ENCODE measurements at regions not wholly inside any gene's neighbourhood (a gene's known extent, or its start where the extent isn't known, plus 50 kb on each side); places are given as distances from the start of the nearest gene placed in this dataset.

DNA sequence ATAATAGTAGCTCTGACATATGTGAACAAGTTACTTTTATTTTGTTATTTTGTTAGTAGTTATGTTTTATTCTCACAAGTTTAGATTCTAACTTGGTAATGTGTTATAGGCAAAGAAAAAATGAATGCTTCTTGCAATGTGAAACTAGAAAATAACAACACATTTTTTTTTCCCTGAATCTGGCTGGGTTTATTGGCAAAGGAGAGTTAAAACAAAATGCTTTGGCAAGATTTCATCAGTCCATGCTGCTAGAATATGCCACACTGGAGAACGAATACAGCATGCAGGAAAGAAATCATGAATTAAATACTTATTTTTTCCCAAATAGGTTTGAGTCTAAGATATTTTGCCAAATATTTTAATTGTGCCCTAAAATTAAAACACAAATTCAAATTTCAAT lies 1048.1 kb upstream of the ACO1 start:
- TF ChIP-seq, protein P1, sequence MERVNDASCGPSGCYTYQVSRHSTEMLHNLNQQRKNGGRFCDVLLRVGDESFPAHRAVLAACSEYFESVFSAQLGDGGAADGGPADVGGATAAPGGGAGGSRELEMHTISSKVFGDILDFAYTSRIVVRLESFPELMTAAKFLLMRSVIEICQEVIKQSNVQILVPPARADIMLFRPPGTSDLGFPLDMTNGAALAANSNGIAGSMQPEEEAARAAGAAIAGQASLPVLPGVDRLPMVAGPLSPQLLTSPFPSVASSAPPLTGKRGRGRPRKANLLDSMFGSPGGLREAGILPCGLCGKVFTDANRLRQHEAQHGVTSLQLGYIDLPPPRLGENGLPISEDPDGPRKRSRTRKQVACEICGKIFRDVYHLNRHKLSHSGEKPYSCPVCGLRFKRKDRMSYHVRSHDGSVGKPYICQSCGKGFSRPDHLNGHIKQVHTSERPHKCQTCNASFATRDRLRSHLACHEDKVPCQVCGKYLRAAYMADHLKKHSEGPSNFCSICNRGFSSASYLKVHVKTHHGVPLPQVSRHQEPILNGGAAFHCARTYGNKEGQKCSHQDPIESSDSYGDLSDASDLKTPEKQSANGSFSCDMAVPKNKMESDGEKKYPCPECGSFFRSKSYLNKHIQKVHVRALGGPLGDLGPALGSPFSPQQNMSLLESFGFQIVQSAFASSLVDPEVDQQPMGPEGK (tag by site-specific recombination; IDR thresholded peaks at IDR 0.05): no peak
- TF ChIP-seq, protein P2, sequence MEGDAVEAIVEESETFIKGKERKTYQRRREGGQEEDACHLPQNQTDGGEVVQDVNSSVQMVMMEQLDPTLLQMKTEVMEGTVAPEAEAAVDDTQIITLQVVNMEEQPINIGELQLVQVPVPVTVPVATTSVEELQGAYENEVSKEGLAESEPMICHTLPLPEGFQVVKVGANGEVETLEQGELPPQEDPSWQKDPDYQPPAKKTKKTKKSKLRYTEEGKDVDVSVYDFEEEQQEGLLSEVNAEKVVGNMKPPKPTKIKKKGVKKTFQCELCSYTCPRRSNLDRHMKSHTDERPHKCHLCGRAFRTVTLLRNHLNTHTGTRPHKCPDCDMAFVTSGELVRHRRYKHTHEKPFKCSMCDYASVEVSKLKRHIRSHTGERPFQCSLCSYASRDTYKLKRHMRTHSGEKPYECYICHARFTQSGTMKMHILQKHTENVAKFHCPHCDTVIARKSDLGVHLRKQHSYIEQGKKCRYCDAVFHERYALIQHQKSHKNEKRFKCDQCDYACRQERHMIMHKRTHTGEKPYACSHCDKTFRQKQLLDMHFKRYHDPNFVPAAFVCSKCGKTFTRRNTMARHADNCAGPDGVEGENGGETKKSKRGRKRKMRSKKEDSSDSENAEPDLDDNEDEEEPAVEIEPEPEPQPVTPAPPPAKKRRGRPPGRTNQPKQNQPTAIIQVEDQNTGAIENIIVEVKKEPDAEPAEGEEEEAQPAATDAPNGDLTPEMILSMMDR (tag by site-specific recombination; IDR thresholded peaks at IDR 0.05): no peak
- no peak for TF ChIP-seq ZNF664 (tag by site-specific recombination; IDR thresholded peaks at IDR 0.05)
- TF ChIP-seq, protein P3, sequence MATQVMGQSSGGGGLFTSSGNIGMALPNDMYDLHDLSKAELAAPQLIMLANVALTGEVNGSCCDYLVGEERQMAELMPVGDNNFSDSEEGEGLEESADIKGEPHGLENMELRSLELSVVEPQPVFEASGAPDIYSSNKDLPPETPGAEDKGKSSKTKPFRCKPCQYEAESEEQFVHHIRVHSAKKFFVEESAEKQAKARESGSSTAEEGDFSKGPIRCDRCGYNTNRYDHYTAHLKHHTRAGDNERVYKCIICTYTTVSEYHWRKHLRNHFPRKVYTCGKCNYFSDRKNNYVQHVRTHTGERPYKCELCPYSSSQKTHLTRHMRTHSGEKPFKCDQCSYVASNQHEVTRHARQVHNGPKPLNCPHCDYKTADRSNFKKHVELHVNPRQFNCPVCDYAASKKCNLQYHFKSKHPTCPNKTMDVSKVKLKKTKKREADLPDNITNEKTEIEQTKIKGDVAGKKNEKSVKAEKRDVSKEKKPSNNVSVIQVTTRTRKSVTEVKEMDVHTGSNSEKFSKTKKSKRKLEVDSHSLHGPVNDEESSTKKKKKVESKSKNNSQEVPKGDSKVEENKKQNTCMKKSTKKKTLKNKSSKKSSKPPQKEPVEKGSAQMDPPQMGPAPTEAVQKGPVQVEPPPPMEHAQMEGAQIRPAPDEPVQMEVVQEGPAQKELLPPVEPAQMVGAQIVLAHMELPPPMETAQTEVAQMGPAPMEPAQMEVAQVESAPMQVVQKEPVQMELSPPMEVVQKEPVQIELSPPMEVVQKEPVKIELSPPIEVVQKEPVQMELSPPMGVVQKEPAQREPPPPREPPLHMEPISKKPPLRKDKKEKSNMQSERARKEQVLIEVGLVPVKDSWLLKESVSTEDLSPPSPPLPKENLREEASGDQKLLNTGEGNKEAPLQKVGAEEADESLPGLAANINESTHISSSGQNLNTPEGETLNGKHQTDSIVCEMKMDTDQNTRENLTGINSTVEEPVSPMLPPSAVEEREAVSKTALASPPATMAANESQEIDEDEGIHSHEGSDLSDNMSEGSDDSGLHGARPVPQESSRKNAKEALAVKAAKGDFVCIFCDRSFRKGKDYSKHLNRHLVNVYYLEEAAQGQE (tag by site-specific recombination; IDR thresholded peaks at IDR 0.05): no peak
- TF ChIP-seq ZNF785 (tag by site-specific recombination; IDR thresholded peaks at IDR 0.05): no peak
- no peak for TF ChIP-seq ZNF354C (tag by site-specific recombination; IDR thresholded peaks at IDR 0.05; ENCODE audit: borderline replicate concordance, low read depth)
- TF ChIP-seq HOXA7 (CRISPR knock-in tag; IDR thresholded peaks at IDR 0.05; ENCODE audit: borderline replicate concordance): no peak
- TF ChIP-seq ZSCAN16 (tag by site-specific recombination; IDR thresholded peaks at IDR 0.05): no peak
- TF ChIP-seq KLF1 (tag by site-specific recombination; IDR thresholded peaks at IDR 0.05): no peak
- no peak for TF ChIP-seq ZNF48 (tag by site-specific recombination; IDR thresholded peaks at IDR 0.05)
- no peak for TF ChIP-seq ZNF555 (tag by site-specific recombination; conservative IDR thresholded peaks at IDR 0.05)

Measured in HEK293 (cell line).